HFF-Myc (cell line): ENCODE measurements at regions not wholly inside any gene's neighbourhood (a gene's known extent, or its start where the extent isn't known, plus 50 kb on each side); places are given as distances from the start of the nearest gene placed in this dataset.

ENCODE experiments used
- DNase-seq: peaks from one replicate; pipeline ENCODE4 v3.0.0-alpha.2; 2011; ENCODE audit warnings: low read depth; ENCODE audit errors: extremely low read depth
- H3K4me3 ChIP-seq: replicated peaks from 2 replicates; pipeline ENCODE4 v1.5.1; 2011; ENCODE audit warnings: low read depth, mild to moderate bottlenecking, control low read depth, low read length
- TF ChIP-seq, protein P1 (sequence below): IDR thresholded peaks from 2 replicates; pipeline ENCODE4 v1.5.1; 2012; ENCODE audit warnings: mild to moderate bottlenecking, low read depth, low read length, control low read depth; ENCODE audit errors: missing control alignments

DNA sequence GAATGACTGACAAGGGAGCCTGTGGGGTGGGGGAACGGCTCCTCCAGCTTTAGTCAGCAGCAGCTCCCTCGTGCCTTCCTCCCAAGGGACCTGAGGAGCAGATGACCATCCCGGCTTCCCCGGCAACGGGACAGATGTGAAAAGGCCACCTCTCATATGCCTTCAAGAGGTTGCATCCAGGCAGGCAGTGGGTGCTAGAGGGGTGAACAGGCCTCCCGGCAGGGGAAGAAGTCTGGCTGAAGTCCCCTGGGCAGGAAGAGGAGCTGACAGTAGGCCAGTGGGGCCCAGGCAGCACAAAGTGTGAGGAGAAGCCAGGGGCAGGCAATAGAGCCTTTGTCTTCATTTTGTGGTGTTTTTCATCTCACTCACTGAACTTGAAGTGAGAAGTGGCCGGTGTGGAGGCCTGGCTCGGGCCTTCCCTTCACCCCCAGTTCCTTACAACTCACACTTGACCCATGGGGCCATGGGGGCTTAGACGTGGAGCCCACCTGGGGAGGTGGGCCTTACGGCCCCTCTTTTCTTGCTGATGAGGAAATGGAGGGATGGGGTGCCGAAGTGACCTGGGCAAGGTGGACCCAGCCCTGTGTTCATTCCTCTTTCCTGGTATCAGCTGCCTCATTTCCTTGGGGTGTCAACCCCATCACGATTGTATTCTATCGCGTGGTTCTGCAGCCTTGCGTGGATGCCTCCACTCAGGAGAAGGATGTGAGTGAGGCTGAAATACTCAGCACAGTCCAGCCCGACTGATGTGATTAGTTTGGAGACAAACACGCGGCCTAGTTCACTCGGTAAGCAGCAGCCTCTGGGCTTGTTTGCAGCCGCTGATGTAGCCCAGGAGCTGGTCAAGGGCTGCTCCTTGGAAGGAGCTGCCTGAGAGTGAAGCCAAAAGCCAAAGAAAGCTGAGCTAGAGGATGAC, 115.5 kb upstream of the ALDH1A3 start:
- H3K4me3 ChIP-seq = no peak overlapping the region
- DNase-seq = no peak
- TF ChIP-seq, protein P1, sequence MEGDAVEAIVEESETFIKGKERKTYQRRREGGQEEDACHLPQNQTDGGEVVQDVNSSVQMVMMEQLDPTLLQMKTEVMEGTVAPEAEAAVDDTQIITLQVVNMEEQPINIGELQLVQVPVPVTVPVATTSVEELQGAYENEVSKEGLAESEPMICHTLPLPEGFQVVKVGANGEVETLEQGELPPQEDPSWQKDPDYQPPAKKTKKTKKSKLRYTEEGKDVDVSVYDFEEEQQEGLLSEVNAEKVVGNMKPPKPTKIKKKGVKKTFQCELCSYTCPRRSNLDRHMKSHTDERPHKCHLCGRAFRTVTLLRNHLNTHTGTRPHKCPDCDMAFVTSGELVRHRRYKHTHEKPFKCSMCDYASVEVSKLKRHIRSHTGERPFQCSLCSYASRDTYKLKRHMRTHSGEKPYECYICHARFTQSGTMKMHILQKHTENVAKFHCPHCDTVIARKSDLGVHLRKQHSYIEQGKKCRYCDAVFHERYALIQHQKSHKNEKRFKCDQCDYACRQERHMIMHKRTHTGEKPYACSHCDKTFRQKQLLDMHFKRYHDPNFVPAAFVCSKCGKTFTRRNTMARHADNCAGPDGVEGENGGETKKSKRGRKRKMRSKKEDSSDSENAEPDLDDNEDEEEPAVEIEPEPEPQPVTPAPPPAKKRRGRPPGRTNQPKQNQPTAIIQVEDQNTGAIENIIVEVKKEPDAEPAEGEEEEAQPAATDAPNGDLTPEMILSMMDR = no peak

DNA sequence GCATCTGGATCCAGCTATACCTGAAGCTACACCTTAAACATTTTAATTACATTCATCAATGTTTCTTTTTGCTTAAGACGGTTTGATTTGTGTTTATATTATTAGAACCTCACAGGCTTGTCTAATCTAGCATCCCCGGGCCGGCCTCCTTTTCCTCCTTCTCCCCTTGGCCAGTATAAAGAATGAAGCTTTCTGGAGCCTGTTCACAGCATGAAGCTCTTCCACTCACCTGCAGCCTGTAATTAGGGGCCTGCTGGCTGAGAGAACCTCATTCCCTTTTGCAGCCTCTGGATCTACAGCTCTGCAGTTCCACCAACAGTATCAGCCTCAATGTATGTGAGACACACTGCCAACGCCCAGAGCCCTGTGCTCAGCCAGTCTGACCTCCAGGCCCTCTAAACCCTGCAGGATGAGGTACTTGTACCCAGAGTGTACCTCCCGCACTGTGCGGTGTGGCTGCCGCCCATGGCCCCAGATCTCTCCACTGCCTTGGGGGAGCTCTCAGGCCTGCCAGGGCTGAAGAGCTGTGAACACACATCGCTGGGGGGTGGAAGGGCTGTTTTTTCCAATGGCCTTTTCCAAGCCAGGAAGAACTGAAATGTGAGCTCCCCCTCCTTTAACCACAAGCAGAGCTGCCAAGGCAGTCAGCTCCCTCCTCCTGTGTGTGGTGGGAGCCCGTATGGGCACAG, 114.7 kb upstream of the ALDH1A3 start:
- peak; percentile 78 for DNase-seq
- TF ChIP-seq, protein P1 = no peak
- no peak overlapping the region for H3K4me3 ChIP-seq

DNA sequence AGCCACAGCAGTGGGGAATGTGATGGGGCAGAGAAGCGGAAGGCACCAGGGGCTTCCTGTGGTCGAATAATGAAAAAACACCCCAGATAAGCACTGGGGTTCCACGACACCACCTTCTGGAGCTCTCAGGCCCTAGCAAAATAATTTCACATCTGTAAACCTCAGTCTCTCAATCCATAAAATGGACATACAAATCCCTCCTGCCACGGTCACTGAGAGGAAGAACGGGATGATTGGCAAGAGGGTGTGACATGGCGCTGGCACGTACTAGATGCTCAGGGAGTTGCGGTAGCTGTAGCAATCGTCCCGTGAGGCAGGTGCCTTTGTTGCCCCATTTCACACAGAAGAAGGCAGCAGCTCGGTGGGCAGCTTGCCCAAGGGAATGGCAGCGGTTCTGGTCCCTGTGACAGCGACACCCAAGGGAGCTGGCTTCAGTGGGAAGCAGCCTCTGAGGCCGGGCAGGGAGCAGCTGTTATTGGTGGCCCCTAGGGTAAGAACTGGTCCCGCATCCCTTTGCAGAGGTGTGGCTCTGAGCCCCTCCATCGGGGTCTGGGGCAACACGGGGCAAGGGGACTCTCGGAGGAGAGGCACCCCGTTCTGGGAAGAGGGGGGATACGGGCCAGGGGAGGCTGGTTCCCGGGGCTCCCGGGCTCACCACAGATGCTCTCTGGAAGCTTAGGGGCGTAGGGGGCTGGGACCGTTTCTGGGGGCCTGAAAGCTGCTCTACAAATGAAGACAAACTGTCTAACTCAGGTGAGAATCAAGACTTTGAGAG, 114.0 kb upstream of the ALDH1A3 start:
- TF ChIP-seq, protein P1 = no peak
- no peak overlapping the region for H3K4me3 ChIP-seq
- no peak for DNase-seq

DNA sequence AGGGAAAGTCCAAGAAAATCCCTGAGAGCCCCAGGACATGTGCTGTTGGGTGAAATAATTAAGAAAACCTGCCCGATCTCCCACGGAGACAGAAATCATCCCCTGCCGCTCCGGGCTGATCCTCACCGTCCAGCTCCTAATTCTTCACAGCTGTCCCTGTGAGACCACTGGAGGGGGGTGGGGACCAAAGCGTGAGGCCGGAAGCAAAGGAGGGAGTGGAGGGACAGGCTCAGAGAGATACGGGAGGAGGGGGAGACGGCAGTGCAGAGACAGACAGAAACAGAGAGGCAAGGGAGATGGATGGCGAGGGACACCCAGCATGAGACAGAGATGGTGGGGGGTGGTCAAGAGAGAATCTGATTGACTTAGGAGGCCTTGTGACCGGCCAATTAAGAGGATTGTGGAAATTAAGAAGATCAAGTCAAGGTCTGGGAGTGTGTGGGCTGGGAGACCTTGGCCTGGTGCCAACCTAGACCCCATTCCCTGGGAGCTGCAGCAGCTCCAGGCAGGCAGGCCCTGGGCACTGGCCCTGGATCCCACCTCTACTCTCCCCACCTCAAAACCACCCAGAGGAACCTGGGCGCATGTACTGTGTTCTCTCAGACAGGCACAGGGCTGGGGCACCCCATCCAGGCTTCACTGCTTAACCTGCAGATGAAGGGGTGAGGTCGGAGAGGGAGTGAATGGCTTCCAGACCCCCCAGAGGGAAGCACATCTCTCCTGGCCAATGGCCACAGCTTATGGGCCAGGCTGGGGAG, 113.2 kb upstream of the ALDH1A3 start:
- peak; percentile 63 for DNase-seq
- no peak overlapping the region for H3K4me3 ChIP-seq
- TF ChIP-seq, protein P1 = no peak

DNA sequence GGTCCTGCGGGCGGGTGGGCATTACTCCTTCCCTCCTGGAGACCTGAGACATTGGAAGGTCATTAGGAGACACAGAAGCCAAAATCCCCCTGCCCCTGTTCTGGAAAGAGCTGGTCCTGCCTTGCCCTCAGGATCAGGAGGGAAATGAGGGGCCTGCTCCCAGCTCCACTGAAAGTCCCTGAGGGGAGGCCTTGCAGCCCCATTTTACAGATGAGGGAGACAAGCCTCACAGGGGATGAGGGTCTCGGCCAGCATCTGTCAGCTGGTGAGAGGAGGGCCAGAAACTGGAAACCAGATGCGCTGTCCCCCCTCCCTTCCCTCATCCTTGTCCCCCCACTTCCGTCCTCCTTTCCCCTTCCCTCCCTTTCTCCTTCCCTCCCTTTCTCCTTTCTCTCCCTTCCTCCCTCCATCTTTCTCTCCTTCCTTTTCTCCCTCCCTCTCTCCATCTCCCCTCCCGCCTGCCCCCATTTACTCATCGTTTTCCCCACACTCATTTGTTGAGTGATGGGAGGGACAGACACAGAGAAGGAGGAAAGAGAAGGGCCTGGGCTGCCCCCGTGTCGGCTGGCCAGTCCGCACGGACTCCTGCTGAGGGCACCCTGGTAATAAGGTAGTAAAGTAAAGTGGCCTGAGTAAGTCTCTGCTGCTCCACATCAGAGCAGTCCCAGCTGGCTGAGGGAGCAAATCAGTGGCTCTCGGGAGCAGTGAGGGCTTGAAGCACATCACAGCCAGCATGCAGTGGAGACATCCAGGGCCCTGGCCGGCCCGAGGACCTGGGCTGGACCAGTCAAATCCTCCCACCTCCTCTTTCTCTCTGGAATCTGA, 112.4 kb upstream of the ALDH1A3 start:
- no peak for DNase-seq
- TF ChIP-seq, protein P1 = no peak
- H3K4me3 ChIP-seq = no peak overlapping the region

DNA sequence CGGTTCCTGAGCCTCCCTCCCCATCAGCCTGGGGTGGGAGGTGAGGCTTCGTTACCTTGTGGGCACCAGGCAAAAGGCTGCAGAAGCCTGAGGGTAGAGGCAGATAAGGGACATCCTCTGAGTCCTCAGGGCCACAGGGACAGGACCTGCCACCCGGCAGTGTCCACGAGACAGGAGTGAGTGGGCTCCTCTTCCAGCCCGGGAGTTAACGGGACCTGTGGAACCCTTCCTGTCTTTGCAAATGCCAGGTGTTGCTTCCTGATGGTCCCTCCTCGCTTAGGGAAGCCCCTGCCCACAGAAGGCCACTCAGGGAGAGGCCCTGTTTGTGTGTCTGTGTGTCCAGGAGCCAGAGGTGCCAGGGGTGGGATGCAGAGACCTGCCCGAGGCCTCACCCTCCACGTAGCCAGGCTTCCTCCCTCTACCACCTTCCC, 111.1 kb upstream of the ALDH1A3 start:
- no peak overlapping the region for H3K4me3 ChIP-seq
- TF ChIP-seq, protein P1 = no peak
- DNase-seq = no peak
